UCSD-AML1 (cell line): ENCODE measurements at regions not wholly inside any gene's neighbourhood (a gene's known extent, or its start where the extent isn't known, plus 50 kb on each side); places are given as distances from the start of the nearest gene placed in this dataset.

Experiments used
- DNase-seq: peaks from one replicate; lab custom pipeline; 2025; ENCODE audit not compliant: unreplicated experiment; lab: John Stamatoyannopoulos, UW

- no peak for DNase-seq
Observed at GRCh38 chr20:50459124-50459918, 50.9 kb upstream of the PTPN1 start.

GRCh38 chr20:50460115-50460607, 50.0 kb upstream of the PTPN1 start:
- DNase-seq: no peak
